ENCODE measurements at regions not wholly inside any gene's neighbourhood (a gene's known extent, or its start where the extent isn't known, plus 50 kb on each side); places are given as distances from the start of the nearest gene placed in this dataset.

DNA sequence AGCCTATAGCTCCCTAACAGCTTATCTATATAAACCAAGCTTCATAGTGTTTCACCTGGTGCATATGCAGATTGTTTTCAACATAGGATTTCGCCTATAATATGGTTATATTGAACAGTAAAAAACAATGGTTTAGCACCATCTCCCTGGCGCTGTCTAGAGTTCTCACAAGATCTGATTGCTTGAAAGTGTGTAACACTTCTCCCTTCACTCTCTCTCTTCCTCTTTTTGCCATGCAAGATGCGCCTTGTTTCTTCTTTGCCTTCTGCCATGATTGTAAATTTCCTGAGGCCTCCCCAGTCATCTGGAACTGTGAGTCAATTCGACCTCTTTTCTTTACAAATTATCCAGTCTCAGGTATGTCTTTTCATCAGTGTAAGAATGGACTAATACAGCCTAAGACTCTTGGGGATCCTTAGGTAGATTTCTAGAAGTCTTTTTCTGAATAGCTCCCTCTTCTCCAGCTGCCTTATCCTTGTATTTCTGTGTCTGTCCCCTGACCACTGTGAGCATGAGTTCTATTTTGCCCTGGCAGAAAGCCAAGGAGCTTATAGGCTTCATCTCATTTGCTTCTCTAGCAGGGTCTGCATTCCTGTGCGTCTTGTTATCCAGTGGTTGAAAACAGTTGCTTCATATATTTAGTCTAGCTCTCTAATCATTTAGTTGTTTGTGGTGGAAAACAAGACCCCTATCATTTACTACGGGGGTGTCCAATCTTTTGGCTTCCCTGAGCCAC, 401.6 kb downstream of the GPD2 start:
- DNase-seq, result no peak
- Mint-ChIP-seq H3K4me1 (ENCODE audit: low read depth) (no peaks in the 10 kb centered on the region), H3K4me3 (no peak overlapping the region), H3K9me3 (no peaks in the 10 kb centered on the region), H3K27ac (no peak overlapping the region), H3K36me3 (ENCODE audit: low read depth) (no peaks in the 10 kb centered on the region), H3K27me3 (ENCODE audit: insufficient read depth) (peaks cover 1% of the 10 kb centered on the region; the same call in 1 of the 2 replicates)
- TF ChIP-seq, protein P1, sequence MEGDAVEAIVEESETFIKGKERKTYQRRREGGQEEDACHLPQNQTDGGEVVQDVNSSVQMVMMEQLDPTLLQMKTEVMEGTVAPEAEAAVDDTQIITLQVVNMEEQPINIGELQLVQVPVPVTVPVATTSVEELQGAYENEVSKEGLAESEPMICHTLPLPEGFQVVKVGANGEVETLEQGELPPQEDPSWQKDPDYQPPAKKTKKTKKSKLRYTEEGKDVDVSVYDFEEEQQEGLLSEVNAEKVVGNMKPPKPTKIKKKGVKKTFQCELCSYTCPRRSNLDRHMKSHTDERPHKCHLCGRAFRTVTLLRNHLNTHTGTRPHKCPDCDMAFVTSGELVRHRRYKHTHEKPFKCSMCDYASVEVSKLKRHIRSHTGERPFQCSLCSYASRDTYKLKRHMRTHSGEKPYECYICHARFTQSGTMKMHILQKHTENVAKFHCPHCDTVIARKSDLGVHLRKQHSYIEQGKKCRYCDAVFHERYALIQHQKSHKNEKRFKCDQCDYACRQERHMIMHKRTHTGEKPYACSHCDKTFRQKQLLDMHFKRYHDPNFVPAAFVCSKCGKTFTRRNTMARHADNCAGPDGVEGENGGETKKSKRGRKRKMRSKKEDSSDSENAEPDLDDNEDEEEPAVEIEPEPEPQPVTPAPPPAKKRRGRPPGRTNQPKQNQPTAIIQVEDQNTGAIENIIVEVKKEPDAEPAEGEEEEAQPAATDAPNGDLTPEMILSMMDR (IDR thresholded peaks at IDR 0.05), result no peak

DNA sequence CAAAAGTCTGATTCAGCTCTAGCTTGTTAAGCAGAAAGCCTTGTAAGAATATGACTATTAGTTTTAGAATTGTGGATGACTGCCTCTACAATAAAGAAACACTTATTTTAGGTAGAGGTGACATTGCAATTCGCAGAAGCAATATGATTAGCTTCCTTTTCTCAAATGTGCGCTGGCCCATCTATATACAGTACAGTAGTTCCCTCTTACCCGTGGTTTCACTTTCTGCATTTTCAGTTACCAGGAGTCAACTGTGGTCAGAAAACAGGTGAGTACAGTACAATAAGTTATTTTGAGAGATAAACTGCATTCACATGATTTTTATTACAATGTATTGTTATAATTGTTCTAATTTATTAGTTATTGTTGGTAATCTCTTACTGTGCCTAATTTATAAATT, 405.1 kb downstream of the GPD2 start:
- Mint-ChIP-seq H3K27me3 (ENCODE audit: insufficient read depth) (peaks cover 2% of the 10 kb centered on the region; the same call in 1 of the 2 replicates), H3K4me1 (ENCODE audit: low read depth) (peaks cover 6% of the 10 kb centered on the region), H3K36me3 (ENCODE audit: low read depth) (no peaks in the 10 kb centered on the region), H3K9me3 (no peaks in the 10 kb centered on the region), H3K27ac (no peak overlapping the region), H3K4me3 (peak overlapping the region; percentile 32; the same call in 1 of the 2 replicates)
- TF ChIP-seq, protein P1 (IDR thresholded peaks at IDR 0.05), result no peak
- no peak for DNase-seq

DNA sequence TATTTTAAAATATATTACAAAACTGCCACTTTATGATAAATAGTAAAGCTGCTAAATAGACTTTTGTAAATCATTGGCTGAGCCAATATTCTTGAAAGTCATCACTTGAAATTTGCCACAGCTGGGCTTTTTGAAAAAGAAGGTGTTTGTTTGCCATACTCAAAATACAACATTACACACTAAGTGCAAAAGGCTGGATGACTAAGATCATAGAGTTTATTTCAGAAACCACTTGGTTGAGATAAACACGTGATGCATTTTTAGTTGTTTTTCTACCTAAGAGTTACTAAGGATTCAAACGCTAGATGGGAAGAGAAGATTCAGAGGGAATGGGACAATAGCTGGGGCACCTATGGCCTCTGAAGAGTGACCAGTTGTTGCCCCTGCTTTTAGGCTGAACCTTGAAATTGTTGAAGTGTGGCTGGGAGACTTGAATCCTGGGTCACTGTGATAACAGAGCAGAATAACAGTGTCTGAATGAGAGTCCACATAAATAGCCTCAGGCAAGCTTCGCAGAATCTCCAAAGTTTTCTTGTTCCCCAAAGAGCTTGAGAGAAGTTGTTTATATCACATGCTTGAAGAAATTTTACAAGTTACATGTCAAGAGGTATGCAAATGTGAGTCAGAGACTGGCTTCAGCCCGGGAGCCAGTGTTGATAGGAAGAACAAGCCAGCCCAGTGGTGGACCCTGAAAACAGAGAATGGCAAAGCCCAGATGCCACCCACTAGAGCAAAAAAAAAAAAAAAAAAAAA, 409.8 kb downstream of the GPD2 start:
- no peak overlapping the region for H3K4me3 Mint-ChIP-seq
- H3K27me3 Mint-ChIP-seq (ENCODE audit: insufficient read depth), result peaks cover 3% of the 10 kb centered on the region
- TF ChIP-seq, protein P1 (IDR thresholded peaks at IDR 0.05), result no peak
- DNase-seq, result peak; percentile 21
- H3K36me3 Mint-ChIP-seq (ENCODE audit: low read depth), result no peaks in the 10 kb centered on the region
- no peak overlapping the region for H3K27ac Mint-ChIP-seq
- peaks cover 8% of the 10 kb centered on the region for H3K4me1 Mint-ChIP-seq (ENCODE audit: low read depth)
- no peaks in the 10 kb centered on the region for H3K9me3 Mint-ChIP-seq

DNA sequence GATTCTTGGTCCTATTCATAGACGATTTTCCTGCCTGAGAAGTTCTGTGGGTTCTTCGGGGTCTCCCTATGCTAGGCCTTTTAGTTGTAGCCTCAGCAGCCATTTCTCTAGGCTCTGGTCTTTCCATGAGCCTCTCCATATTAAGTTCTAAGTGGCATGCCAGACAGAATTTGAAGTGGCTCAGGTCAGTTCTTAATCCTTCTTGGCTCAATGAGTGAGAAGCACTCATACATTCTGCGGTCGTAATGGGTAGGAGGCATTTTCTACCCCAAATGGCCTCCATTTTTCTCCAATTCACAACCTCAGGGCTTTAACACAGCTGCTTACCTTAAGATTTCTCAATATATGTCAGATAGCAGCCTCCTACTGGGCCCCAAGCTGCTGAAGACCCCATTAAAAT, 405.3 kb upstream of the GALNT5 start:
- DNase-seq, result no peak
- TF ChIP-seq, protein P1 (IDR thresholded peaks at IDR 0.05), result no peak
- Mint-ChIP-seq H3K27me3 (ENCODE audit: insufficient read depth) (peaks cover 6% of the 10 kb centered on the region), H3K36me3 (ENCODE audit: low read depth) (no peaks in the 10 kb centered on the region), H3K27ac (no peak overlapping the region), H3K9me3 (no peaks in the 10 kb centered on the region), H3K4me1 (ENCODE audit: low read depth) (no peaks in the 10 kb centered on the region), H3K4me3 (no peak overlapping the region)

DNA sequence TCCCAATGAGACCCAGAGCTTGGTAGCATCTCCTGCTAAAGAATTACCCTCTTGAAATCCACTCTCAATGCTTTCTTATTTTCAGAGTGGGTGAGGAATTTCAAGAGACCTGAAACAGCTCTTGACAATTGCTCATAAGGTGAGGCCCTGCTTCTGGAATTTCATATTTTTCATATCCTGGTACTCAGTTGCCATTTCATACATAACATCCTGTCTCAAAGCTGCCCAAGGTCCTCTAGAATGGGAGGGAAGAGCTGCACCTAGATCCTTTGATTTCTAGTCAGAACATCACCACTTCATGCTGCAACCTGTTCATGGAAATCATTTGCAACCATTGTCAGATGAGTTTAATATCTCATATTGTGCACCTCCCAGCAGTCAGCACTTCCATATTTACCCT, 404.8 kb upstream of the GALNT5 start:
- DNase-seq, result no peak
- Mint-ChIP-seq H3K36me3 (ENCODE audit: low read depth) (no peaks in the 10 kb centered on the region), H3K27ac (no peak overlapping the region), H3K4me3 (no peak overlapping the region), H3K9me3 (no peaks in the 10 kb centered on the region), H3K27me3 (ENCODE audit: insufficient read depth) (peaks cover 6% of the 10 kb centered on the region), H3K4me1 (ENCODE audit: low read depth) (no peaks in the 10 kb centered on the region)
- TF ChIP-seq, protein P1 (IDR thresholded peaks at IDR 0.05), result no peak
